Uterus (tissue), 3 donors: ENCODE measurements at regions not wholly inside any gene's neighbourhood (a gene's known extent, or its start where the extent isn't known, plus 50 kb on each side); places are given as distances from the start of the nearest gene placed in this dataset.

ENCODE experiments used
- DNase-seq, 2 donors: peaks; one replicate each; pipeline ENCODE4 v3.0.0-alpha.2; 2019 to 2020
- H3K27ac ChIP-seq, 2 donors: fragments of 200-600 bp; sonication (generic); 1 replicate in 1 of 2; 2 replicates in 1 of 2; pipeline ENCODE4 v1.5.1; 2016 to 2018
- H3K27me3 ChIP-seq, 2 donors: fragments of 200-600 bp; sonication (generic); one replicate each; pipeline ENCODE4 v1.5.1; 2018 to 2019; ENCODE audit warnings: control low read depth in 1 of 2
- H3K36me3 ChIP-seq, 2 donors: fragments of 200-600 bp; sonication (generic); one replicate each; pipeline ENCODE4 v1.5.1; 2019; ENCODE audit warnings: control low read depth in 1 of 2
- H3K4me1 ChIP-seq, 2 donors: fragments of 200-600 bp; sonication (generic); one replicate each; pipeline ENCODE4 v1.5.1; 2018 to 2019; ENCODE audit warnings: control low read depth in 1 of 2
- H3K4me3 ChIP-seq, 2 donors: fragments of 200-600 bp; sonication (generic); 1 replicate in 1 of 2; 2 replicates in 1 of 2; pipeline ENCODE4 v1.5.1; 2018 to 2019; ENCODE audit warnings: mild to moderate bottlenecking in 1 of 2
- H3K9me3 ChIP-seq, 2 donors: fragments of 200-600 bp; sonication (generic); one replicate each; pipeline ENCODE4 v1.5.1; 2019; ENCODE audit warnings: control low read depth in 1 of 2
- POLR2A ChIP-seq, 2 donors: fragments of 450-650 bp; IDR thresholded peaks; one replicate each; pipeline ENCODE4 v1.6.1; 2016; ENCODE audit warnings: antibody characterized with exemption in 2 of 2, mild to moderate bottlenecking in 1 of 2, moderate library complexity in 1 of 2
- intact Hi-C: fragments of 100-400 bp; cut with DNase I; formaldehyde crosslinking; loops from one replicate; pipeline ENCODE4 v1.15.1; 2023; ENCODE audit warnings: low total_unique reads
- TF ChIP-seq, protein P1 (sequence below), 4 experiments: fragments of 200-600 bp in 2 of 4; fragments of 450-650 bp in 2 of 4; sonication (generic) in 2 of 4; IDR thresholded peaks; one replicate each; pipeline ENCODE4 v1.5.1; 2016 to 2019; ENCODE audit warnings: antibody characterized with exemption in 4 of 4, mild to moderate bottlenecking in 2 of 4, moderate library complexity in 1 of 4
- donor health status: DM: yes; HTN: yes; CAD: no.

DNA sequence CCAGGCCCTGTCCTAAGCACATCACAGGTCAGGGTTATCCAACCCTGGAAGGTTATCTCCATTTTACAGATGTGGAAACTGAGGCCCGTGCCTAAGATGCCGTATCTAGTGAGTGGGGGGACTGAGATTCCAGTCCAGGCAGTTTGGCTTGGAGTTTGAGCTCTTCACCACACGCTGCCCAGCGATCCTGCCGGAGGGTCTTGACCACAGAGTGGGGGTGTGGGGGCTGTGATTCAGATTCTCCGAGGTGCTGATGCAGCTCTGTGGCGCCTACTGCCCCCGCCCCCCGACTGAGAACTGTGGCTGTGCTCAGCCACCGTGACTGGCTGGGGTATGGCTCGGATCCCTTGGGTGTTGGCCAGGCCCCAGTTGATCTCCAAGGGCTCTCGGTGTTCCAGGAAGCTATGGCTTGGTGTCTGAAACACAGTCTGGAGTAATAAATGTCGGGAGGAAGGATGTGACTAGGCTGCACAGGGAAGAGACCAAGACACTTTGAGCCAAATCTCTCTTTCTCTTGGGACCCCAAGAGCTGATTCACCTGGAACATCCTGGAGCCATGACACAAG is 60.6 kb upstream of the RASD2 start:
- H3K4me1 ChIP-seq: peaks cover 0 to 31% of the 10 kb centered on the region in 2 donors
- no peak for TF ChIP-seq POLR2A (IDR thresholded peaks at IDR 0.05)
- TF ChIP-seq, protein P1, sequence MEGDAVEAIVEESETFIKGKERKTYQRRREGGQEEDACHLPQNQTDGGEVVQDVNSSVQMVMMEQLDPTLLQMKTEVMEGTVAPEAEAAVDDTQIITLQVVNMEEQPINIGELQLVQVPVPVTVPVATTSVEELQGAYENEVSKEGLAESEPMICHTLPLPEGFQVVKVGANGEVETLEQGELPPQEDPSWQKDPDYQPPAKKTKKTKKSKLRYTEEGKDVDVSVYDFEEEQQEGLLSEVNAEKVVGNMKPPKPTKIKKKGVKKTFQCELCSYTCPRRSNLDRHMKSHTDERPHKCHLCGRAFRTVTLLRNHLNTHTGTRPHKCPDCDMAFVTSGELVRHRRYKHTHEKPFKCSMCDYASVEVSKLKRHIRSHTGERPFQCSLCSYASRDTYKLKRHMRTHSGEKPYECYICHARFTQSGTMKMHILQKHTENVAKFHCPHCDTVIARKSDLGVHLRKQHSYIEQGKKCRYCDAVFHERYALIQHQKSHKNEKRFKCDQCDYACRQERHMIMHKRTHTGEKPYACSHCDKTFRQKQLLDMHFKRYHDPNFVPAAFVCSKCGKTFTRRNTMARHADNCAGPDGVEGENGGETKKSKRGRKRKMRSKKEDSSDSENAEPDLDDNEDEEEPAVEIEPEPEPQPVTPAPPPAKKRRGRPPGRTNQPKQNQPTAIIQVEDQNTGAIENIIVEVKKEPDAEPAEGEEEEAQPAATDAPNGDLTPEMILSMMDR (IDR thresholded peaks at IDR 0.05): no peak
- DNase-seq: peak; percentile 72 to 75
- no peaks in the 10 kb centered on the region for H3K9me3 ChIP-seq
- H3K36me3 ChIP-seq: no peaks in the 10 kb centered on the region
- intact Hi-C loops: no loop called here
- no peak overlapping the region for H3K4me3 ChIP-seq
- peak overlapping the region; percentile 28 to 63 for H3K27ac ChIP-seq
- no peaks in the 10 kb centered on the region for H3K27me3 ChIP-seq

DNA sequence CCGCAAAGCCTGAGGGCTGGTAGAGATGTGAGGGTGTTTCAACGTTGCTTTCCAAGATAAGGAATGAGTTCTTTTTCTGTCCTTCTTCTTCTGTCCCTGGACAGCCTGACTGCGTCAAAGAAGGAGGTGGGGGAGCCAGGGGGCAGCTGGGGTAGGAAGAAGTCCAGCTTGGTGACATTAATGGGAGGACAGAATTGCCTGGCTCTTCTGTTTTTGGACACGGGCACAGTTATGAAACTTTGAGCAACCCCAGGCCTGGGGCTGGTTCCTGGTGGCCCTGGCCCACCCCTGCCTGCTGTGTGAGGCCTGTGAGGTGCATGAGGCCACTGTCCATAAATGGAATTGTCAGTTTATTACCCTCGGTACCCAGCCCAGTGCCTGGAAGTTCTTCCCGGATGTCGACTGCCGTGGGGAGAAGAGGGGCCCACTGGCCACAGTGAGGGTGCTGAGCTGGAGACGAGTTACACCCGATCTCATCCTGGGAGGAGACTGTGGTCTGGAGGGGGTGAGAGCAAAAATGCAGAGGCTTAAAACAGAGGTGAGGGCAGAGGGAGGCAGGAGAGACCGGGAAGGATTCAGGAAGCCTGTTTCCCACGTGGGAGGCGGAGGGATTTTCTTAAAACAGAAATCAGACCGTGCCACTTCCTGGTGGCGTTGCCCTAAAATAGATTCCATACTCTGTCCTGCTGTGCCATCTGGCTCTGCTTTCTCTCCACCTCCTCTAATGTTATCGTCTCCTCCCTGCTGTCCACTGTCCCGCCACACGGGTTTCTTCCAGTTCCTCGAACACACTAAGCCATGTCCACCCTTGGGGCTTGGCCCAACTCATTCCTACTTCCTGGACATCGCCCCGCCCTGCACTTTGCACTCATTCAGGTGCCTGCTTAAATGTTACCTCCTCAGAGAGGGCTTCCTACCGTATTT is 59.7 kb upstream of the RASD2 start:
- peak in 1 of 2 donors; percentile 41 for DNase-seq

DNA sequence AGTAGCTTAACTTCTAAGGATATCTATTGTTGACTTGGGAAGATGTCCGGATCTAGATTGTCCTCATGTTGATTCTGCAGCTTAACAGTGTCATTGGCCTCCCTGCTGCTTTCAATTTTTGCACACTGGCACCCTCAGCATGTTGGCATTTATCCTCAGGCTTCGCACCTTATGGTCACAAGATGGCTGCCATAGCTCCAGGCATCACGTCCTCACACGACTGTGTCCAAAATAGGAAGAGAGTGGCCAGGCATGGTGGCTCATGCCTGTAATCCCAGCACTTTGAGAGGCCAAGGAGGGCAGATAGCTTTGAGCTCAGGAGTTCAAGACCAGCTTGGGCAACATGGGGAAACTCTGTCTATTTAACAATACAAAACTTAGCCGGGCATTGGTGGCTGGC is 58.3 kb upstream of the RASD2 start:
- H3K27ac ChIP-seq: no peak overlapping the region
- intact Hi-C loops: no loop called here
- no peak for DNase-seq

More for the DNA sequence above, 59.7 kb upstream of the RASD2 start:
- no peaks in the 10 kb centered on the region for H3K9me3 ChIP-seq
- intact Hi-C loops: no loop called here
- no peaks in the 10 kb centered on the region for H3K27me3 ChIP-seq
- H3K27ac ChIP-seq: peak overlapping the region; percentile 28 to 63
- TF ChIP-seq, protein P1 (IDR thresholded peaks at IDR 0.05): peak in 1 of 4 experiments; percentile 5
- no peak for TF ChIP-seq POLR2A (IDR thresholded peaks at IDR 0.05)
- no peaks in the 10 kb centered on the region for H3K36me3 ChIP-seq
- no peak overlapping the region for H3K4me3 ChIP-seq
- peaks cover 0 to 31% of the 10 kb centered on the region in 2 donors for H3K4me1 ChIP-seq

DNA sequence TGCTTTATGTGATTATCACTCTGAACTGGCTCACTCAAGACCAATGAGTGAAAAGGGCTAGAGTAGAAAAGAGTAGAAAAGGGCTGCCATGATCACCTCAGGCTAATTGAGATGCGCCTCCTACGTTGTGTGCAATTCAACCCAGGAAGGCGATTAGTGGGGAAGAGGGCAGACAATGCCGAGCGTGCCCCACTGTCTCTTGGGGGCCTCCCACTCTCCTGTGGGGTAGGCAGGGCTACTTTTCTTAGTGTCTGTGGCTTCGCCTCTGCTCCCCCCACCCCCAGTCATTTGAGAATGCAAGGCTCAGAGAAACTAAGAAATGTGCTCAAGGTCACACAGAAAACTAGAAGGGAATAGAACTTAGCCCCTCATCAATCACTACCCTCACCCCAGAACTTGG is 57.7 kb upstream of the RASD2 start:
- intact Hi-C loops: no loop called here
- no peak for TF ChIP-seq POLR2A (IDR thresholded peaks at IDR 0.05)
- TF ChIP-seq, protein P1 (IDR thresholded peaks at IDR 0.05): no peak
- Histone ChIP-seq H3K4me3 (no peak overlapping the region), H3K27me3 (no peaks in the 10 kb centered on the region), H3K9me3 (no peaks in the 10 kb centered on the region), H3K27ac (no peak overlapping the region), H3K36me3 (no peaks in the 10 kb centered on the region), H3K4me1 (peaks cover 0 to 31% of the 10 kb centered on the region in 2 donors)
- DNase-seq: no peak

More for the DNA sequence above, 58.3 kb upstream of the RASD2 start:
- Histone ChIP-seq H3K9me3 (no peaks in the 10 kb centered on the region), H3K27me3 (no peaks in the 10 kb centered on the region), H3K36me3 (no peaks in the 10 kb centered on the region), H3K4me3 (no peak overlapping the region), H3K4me1 (peaks cover 0 to 31% of the 10 kb centered on the region in 2 donors)
- TF ChIP-seq, protein P1 (IDR thresholded peaks at IDR 0.05): no peak
- no peak for TF ChIP-seq POLR2A (IDR thresholded peaks at IDR 0.05)

DNA sequence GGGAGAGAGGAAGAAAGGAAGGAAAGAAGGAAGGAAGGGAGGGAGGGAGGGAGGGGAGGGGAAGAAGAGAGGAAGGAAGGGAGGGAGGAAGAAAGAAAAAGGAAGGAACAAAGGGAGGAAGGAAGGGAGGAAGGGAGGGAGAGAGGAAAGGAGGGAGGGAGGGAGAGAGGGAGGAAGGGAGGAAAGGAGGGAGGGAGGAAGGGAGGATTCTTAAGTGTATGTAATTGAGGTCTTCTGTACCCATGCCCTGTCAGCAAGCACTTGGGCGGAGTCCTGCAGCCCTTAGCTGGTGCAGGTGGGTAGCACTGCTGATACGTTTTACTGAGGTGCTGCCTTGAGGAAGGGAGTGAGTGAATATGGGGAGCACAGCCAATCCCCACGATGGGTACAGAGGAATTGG is 56.9 kb upstream of the RASD2 start:
- H3K9me3 ChIP-seq: no peaks in the 10 kb centered on the region
- no peak overlapping the region for H3K4me3 ChIP-seq
- TF ChIP-seq, protein P1 (IDR thresholded peaks at IDR 0.05): no peak
- no peak for TF ChIP-seq POLR2A (IDR thresholded peaks at IDR 0.05)
- no peaks in the 10 kb centered on the region for H3K36me3 ChIP-seq
- peaks cover 0 to 24% of the 10 kb centered on the region in 2 donors for H3K4me1 ChIP-seq
- no peak overlapping the region for H3K27ac ChIP-seq
- no peak for DNase-seq
- no peaks in the 10 kb centered on the region for H3K27me3 ChIP-seq
- intact Hi-C loops: no loop called here
